ENCODE measurements at regions not wholly inside any gene's neighbourhood (a gene's known extent, or its start where the extent isn't known, plus 50 kb on each side); places are given as distances from the start of the nearest gene placed in this dataset.

DNA sequence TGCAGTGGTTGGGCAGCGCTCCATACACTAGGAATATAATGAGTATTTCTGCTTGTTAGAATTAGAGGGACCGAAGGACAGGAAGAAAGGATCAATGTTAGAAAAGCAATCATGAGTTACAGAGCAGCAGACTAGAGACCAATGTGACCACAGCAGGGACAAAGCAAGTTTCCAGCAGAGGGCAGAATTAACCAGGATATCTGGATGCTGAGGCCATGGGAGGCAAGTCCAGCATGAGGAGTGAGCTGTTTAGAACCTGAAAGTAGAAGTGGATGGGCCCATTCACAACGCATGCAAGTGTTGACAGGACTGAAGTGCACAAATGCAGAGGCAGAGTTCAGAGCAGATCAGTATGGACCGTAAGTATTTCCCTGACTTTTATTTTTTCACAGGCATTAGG, 910.4 kb upstream of the GYPC start (continued):
- TF ChIP-seq NFIC (IDR thresholded peaks at IDR 0.05; ENCODE audit: low read length), result no peak
- TF ChIP-seq FOXK2 (IDR thresholded peaks at IDR 0.05), result no peak

DNA sequence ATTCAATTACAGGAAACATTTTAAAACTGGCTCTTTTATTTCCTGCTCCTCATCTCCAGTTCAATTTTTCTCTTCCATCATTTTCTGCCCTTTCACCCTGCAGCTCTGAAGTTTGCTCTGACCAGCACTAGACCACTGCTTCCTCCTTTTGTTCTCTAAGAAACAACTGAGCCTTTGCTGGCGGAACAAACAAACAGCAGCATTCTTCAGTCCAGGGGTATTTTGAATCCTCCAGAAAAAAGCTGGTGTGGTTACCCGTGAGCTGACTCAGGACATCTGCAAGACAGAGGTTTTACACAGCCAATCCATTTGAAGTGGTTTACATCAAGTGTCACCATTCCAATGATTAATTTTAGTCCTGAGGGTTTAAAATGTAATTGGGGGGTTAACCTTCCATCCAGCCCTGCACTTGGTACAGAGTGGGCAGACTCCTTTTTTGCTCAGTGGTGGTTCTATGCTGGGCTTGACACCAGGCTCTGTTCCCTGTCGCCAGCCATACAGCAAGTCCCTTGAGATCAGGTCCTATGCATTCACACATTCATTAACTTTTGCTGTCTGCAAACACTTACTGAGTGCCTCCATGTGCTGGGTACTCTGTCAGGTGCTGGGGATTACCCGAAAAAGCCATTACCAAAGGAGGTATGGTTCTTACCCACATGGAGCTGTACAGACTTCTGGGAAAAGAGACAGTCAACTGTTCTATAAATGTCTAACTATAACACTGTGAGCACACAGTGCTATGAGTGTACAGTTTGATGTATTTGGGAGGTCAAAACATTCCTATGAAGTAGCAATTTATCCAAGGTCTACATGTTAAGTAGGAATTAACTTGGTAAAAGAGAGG, 909.4 kb upstream of the GYPC start:
- DNase-seq (ENCODE audit: low spot score) (no peak), ATAC-seq (no peak), FAIRE-seq (no peak)
- intact Hi-C loops (cut with micrococcal nuclease; ENCODE audit: unreplicated experiment), result loop anchor here (10.0 kb wide), 2 partner anchors 1228 to 1298 kb away; no protein-coding TSS in a partner anchor
- in situ Hi-C loops (cut with HindIII; ENCODE audit: extremely low pct_ligation_motif_present, low pct_unique_long_range_greater_than_20kb), result no loop called here
- no peak overlapping the region for H3K4me3 ChIP-seq (replicated peaks in 1 of 3; ENCODE audit: insufficient read depth in 1 of 3, low read depth in 2 of 3, low read length in 3 of 3)
- H3K4me2 ChIP-seq (ENCODE audit: low read depth, low read length), result no peak overlapping the region
- BruUV-seq (replicated peaks), result no TSS peak
- 23% methylated on average over 4 of the region's 4 CpGs for WGBS (ENCODE audit: low lambda C conversion rate)
- H3K27me3 ChIP-seq (ENCODE audit: control insufficient read depth in 1 of 2, insufficient read depth in 2 of 2, low read length in 2 of 2), result no peaks in the 10 kb centered on the region
- H3K79me2 ChIP-seq (ENCODE audit: insufficient read depth, low read length), result no peaks in the 10 kb centered on the region
- H3K27ac ChIP-seq (ENCODE audit: extremely low read length, insufficient read depth, low read length), result no peak overlapping the region
- H2AFZ ChIP-seq (ENCODE audit: low read length), result no peak overlapping the region
- H3K9me3 ChIP-seq (ENCODE audit: low read length), result peaks cover 9% of the 10 kb centered on the region; the same call in 1 of the 2 replicates
- H3K4me1 ChIP-seq (ENCODE audit: insufficient read depth, low read length), result no peaks in the 10 kb centered on the region
- ChIA-PET POLR2A (no interaction called here), CTCF (ENCODE audit: low intra/inter-chr PET ratio, low total read pairs) (no interaction called here)
- no peaks in the 10 kb centered on the region for H4K20me1 ChIP-seq (ENCODE audit: insufficient read depth, low read length)
- H3K9ac ChIP-seq (ENCODE audit: insufficient read depth, low read depth, low read length), result no peak overlapping the region
- no peaks in the 10 kb centered on the region for H3K36me3 ChIP-seq (replicated peaks in 1 of 2; ENCODE audit: control insufficient read depth in 1 of 2, insufficient read depth in 2 of 2, low read length in 2 of 2)
- TF ChIP-seq BHLHE40 (IDR thresholded peaks at IDR 0.05; ENCODE audit: low read length) (no peak), RARG (CRISPR knock-in tag; IDR thresholded peaks at IDR 0.05; ENCODE audit: low read depth) (no peak), NR2F6 (IDR thresholded peaks at IDR 0.05) (no peak), NR2F6 (CRISPR knock-in tag; IDR thresholded peaks at IDR 0.05) (no peak), HNRNPH1 (optimal IDR thresholded peaks at IDR 0.05; ENCODE audit: low read depth, low read length) (no peak), TBX3 (IDR thresholded peaks at IDR 0.05; ENCODE audit: borderline replicate concordance) (no peak), ZNF230 (CRISPR knock-in tag; IDR thresholded peaks at IDR 0.05) (no peak), ZEB1 (IDR thresholded peaks at IDR 0.05; ENCODE audit: insufficient replicate concordance, low read depth) (no peak), SP2 (CRISPR knock-in tag; IDR thresholded peaks at IDR 0.05) (no peak), IRX3 (CRISPR knock-in tag; IDR thresholded peaks at IDR 0.05; ENCODE audit: borderline replicate concordance, low read depth) (no peak), KDM1A (CRISPR knock-in tag; IDR thresholded peaks at IDR 0.05) (no peak), NPAS2 (CRISPR knock-in tag; IDR thresholded peaks at IDR 0.05; ENCODE audit: borderline replicate concordance) (no peak), ZNF430 (CRISPR knock-in tag; IDR thresholded peaks at IDR 0.05) (no peak), TCF7 (IDR thresholded peaks at IDR 0.05; ENCODE audit: low read depth) (no peak), ARNT2 (CRISPR knock-in tag; IDR thresholded peaks at IDR 0.05; ENCODE audit: low read depth) (no peak)
- TF ChIP-seq, protein P1, sequence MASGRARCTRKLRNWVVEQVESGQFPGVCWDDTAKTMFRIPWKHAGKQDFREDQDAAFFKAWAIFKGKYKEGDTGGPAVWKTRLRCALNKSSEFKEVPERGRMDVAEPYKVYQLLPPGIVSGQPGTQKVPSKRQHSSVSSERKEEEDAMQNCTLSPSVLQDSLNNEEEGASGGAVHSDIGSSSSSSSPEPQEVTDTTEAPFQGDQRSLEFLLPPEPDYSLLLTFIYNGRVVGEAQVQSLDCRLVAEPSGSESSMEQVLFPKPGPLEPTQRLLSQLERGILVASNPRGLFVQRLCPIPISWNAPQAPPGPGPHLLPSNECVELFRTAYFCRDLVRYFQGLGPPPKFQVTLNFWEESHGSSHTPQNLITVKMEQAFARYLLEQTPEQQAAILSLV (CRISPR knock-in tag; IDR thresholded peaks at IDR 0.05; ENCODE audit: borderline replicate concordance), result no peak
- TF ChIP-seq, protein P2, sequence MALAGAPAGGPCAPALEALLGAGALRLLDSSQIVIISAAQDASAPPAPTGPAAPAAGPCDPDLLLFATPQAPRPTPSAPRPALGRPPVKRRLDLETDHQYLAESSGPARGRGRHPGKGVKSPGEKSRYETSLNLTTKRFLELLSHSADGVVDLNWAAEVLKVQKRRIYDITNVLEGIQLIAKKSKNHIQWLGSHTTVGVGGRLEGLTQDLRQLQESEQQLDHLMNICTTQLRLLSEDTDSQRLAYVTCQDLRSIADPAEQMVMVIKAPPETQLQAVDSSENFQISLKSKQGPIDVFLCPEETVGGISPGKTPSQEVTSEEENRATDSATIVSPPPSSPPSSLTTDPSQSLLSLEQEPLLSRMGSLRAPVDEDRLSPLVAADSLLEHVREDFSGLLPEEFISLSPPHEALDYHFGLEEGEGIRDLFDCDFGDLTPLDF (CRISPR knock-in tag; IDR thresholded peaks at IDR 0.05), result no peak
- TF ChIP-seq, protein P3, sequence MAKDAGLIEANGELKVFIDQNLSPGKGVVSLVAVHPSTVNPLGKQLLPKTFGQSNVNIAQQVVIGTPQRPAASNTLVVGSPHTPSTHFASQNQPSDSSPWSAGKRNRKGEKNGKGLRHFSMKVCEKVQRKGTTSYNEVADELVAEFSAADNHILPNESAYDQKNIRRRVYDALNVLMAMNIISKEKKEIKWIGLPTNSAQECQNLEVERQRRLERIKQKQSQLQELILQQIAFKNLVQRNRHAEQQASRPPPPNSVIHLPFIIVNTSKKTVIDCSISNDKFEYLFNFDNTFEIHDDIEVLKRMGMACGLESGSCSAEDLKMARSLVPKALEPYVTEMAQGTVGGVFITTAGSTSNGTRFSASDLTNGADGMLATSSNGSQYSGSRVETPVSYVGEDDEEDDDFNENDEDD (CRISPR knock-in tag; IDR thresholded peaks at IDR 0.05; ENCODE audit: borderline replicate concordance), result no peak
- TF ChIP-seq, protein P4, sequence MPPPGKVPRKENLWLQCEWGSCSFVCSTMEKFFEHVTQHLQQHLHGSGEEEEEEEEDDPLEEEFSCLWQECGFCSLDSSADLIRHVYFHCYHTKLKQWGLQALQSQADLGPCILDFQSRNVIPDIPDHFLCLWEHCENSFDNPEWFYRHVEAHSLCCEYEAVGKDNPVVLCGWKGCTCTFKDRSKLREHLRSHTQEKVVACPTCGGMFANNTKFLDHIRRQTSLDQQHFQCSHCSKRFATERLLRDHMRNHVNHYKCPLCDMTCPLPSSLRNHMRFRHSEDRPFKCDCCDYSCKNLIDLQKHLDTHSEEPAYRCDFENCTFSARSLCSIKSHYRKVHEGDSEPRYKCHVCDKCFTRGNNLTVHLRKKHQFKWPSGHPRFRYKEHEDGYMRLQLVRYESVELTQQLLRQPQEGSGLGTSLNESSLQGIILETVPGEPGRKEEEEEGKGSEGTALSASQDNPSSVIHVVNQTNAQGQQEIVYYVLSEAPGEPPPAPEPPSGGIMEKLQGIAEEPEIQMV (CRISPR knock-in tag; IDR thresholded peaks at IDR 0.05; ENCODE audit: low read depth), result no peak

Data from HepG2 (cell line).